Sigmoid colon (tissue), 4 donors: ENCODE measurements at regions not wholly inside any gene's neighbourhood (a gene's known extent, or its start where the extent isn't known, plus 50 kb on each side); places are given as distances from the start of the nearest gene placed in this dataset.

ENCODE experiments used
- CTCF ChIP-seq, 4 experiments: fragments of 450-650 bp in 3 of 4; fragments of 200-600 bp in 1 of 4; IDR thresholded peaks; one replicate each; pipeline ENCODE4 v1.5.1; 2016 to 2019; ENCODE audit warnings: antibody characterized with exemption in 4 of 4, mild to moderate bottlenecking in 3 of 4, moderate library complexity in 2 of 4
- EP300 ChIP-seq, 4 donors: sonication (generic); formaldehyde crosslinking; IDR thresholded peaks; one replicate each; pipeline ENCODE4 v1.6.1; 2017; ENCODE audit warnings: antibody characterized with exemption in 4 of 4
- POLR2A ChIP-seq, 2 donors: fragments of 450-650 bp; IDR thresholded peaks; one replicate each; pipeline ENCODE4 v1.6.1; 2016; ENCODE audit warnings: antibody characterized with exemption in 2 of 2, mild to moderate bottlenecking in 2 of 2, moderate library complexity in 2 of 2
- POLR2AphosphoS5 ChIP-seq, 4 donors: sonication (generic); formaldehyde crosslinking; IDR thresholded peaks; one replicate each; pipeline ENCODE4 v1.6.1; 2017; ENCODE audit warnings: antibody characterized with exemption in 4 of 4

- TF ChIP-seq POLR2A (IDR thresholded peaks at IDR 0.05) (no peak), POLR2AphosphoS5 (IDR thresholded peaks at IDR 0.05) (no peak), CTCF (IDR thresholded peaks at IDR 0.05) (no peak), EP300 (IDR thresholded peaks at IDR 0.05) (no peak)
Measured at GRCh38 chr14:38808734-38809455, 294.1 kb downstream of the SEC23A start.
